Loucy (cell line): ENCODE measurements at regions not wholly inside any gene's neighbourhood (a gene's known extent, or its start where the extent isn't known, plus 50 kb on each side); places are given as distances from the start of the nearest gene placed in this dataset.

Experiments used
- H2AFZ ChIP-seq: fragments of 200-600 bp; sonication (generic); 2 replicates; pipeline ENCODE4 v1.6.0; 2016; ENCODE audit warnings: antibody characterized with exemption, mild to moderate bottlenecking, low read length, moderate library complexity
- H3F3A ChIP-seq: fragments of 200-600 bp; 2 replicates; pipeline ENCODE4 v1.6.0; 2016; ENCODE audit warnings: antibody characterized with exemption, low read depth, mild to moderate bottlenecking
- H3K27me3 ChIP-seq: fragments of 200-600 bp; sonication (generic); 2 replicates; pipeline ENCODE4 v1.6.1; 2014; ENCODE audit warnings: low read length, mild to moderate bottlenecking; ENCODE audit not compliant: insufficient read depth, poor library complexity, severe bottlenecking
- H3K36me3 ChIP-seq: fragments of 200-600 bp; sonication (generic); 2 replicates; pipeline ENCODE4 v1.6.1; 2016; ENCODE audit warnings: low read length; ENCODE audit not compliant: insufficient read depth
- H3K4me1 ChIP-seq: fragments of 200-600 bp; sonication (generic); 2 replicates; pipeline ENCODE4 v1.5.1; 2014; ENCODE audit warnings: low read length, mild to moderate bottlenecking; ENCODE audit not compliant: insufficient read depth, poor library complexity, severe bottlenecking
- H3K4me2 ChIP-seq: fragments of 200-600 bp; sonication (generic); 2 replicates; pipeline ENCODE4 v1.6.0; 2014; ENCODE audit warnings: antibody characterized with exemption, low read length, low read depth, mild to moderate bottlenecking; ENCODE audit not compliant: poor library complexity, severe bottlenecking
- H3K4me3 ChIP-seq: fragments of 200-600 bp; sonication (generic); 2 replicates; pipeline ENCODE4 v1.5.1; 2014; ENCODE audit warnings: low read length, mild to moderate bottlenecking, mixed read lengths; ENCODE audit not compliant: poor library complexity, severe bottlenecking
- H3K79me2 ChIP-seq: fragments of 200-600 bp; sonication (generic); 2 replicates; pipeline ENCODE4 v1.6.1; 2014; ENCODE audit warnings: low read length; ENCODE audit not compliant: insufficient read depth
- H3K9ac ChIP-seq: fragments of 200-600 bp; sonication (generic); 2 replicates; pipeline ENCODE4 v1.6.0; 2014; ENCODE audit warnings: mild to moderate bottlenecking, low read depth, low read length, moderate library complexity; ENCODE audit not compliant: poor library complexity, severe bottlenecking
- H3K9me2 ChIP-seq: fragments of 200-600 bp; sonication (generic); replicated peaks from 2 replicates; pipeline ENCODE4 v1.6.1; 2016; ENCODE audit warnings: low read depth, low read length, mixed read lengths
- H3K9me3 ChIP-seq: fragments of 200-600 bp; sonication (generic); 2 replicates; pipeline ENCODE4 v1.6.1; 2014; ENCODE audit warnings: mild to moderate bottlenecking, antibody characterized with exemption, low read length, low read depth; ENCODE audit not compliant: insufficient read depth
- H4K20me1 ChIP-seq: fragments of 200-600 bp; sonication (generic); 2 replicates; pipeline ENCODE4 v1.6.0; 2014; ENCODE audit warnings: antibody characterized with exemption, low read length, mild to moderate bottlenecking; ENCODE audit not compliant: insufficient read depth, poor library complexity, severe bottlenecking
- CTCF ChIP-seq: fragments of 200-600 bp; sonication (generic); conservative IDR thresholded peaks from 2 replicates; pipeline ENCODE4 v1.5.1; 2014; ENCODE audit warnings: mild to moderate bottlenecking, antibody characterized with exemption, low read length
- EZH2phosphoT487 ChIP-seq: fragments of 200-600 bp; IDR thresholded peaks from 2 replicates; pipeline ENCODE4 v1.6.1; 2018; ENCODE audit warnings: antibody characterized with exemption, mild to moderate bottlenecking, moderate library complexity, borderline replicate concordance

DNA sequence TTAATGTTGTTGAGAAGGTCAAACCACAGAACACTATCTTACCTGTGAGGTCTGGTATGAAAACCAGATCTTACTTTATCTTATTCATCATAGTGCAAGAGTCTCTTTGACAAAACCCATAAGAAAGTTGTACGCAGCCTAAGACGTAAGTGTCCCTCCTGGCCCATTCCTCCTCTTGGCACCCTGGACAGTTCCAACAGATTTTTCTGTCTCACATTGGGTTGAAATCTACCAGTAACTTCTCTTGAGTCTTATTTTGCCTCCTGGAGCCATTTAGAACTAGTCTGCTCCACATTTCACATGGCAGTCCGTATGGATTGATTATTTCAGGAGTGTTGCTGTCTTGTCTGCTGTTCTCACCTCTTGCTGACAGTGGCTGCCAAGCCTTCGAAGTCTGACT, 498.4 kb downstream of the PDCD6IP start:
- Histone ChIP-seq H3F3A (no peaks in the 10 kb centered on the region), H3K9ac (no peak overlapping the region), H4K20me1 (no peaks in the 10 kb centered on the region), H3K27me3 (no peaks in the 10 kb centered on the region), H3K4me2 (no peak overlapping the region), H3K9me2 (no peaks in the 10 kb centered on the region), H3K36me3 (no peaks in the 10 kb centered on the region), H2AFZ (no peak overlapping the region), H3K4me3 (no peak overlapping the region), H3K4me1 (no peaks in the 10 kb centered on the region), H3K79me2 (no peaks in the 10 kb centered on the region), H3K9me3 (no peaks in the 10 kb centered on the region)
- TF ChIP-seq EZH2phosphoT487 (no peak), CTCF (no peak)

- H4K20me1 ChIP-seq: no peaks in the 10 kb centered on the region
- H3K36me3 ChIP-seq: no peaks in the 10 kb centered on the region
- no peaks in the 10 kb centered on the region for H3K79me2 ChIP-seq
- H3F3A ChIP-seq: no peaks in the 10 kb centered on the region
- no peak overlapping the region for H3K9ac ChIP-seq
- H2AFZ ChIP-seq: no peak overlapping the region
- H3K9me2 ChIP-seq: no peaks in the 10 kb centered on the region
- no peaks in the 10 kb centered on the region for H3K4me1 ChIP-seq
- no peaks in the 10 kb centered on the region for H3K9me3 ChIP-seq
- H3K27me3 ChIP-seq: no peaks in the 10 kb centered on the region
- TF ChIP-seq EZH2phosphoT487 (no peak), CTCF (no peak)
- no peak overlapping the region for H3K4me2 ChIP-seq
- no peak overlapping the region for H3K4me3 ChIP-seq
Measured at GRCh38 chr3:34298653-34299052, 500.2 kb downstream of the PDCD6IP start.

DNA sequence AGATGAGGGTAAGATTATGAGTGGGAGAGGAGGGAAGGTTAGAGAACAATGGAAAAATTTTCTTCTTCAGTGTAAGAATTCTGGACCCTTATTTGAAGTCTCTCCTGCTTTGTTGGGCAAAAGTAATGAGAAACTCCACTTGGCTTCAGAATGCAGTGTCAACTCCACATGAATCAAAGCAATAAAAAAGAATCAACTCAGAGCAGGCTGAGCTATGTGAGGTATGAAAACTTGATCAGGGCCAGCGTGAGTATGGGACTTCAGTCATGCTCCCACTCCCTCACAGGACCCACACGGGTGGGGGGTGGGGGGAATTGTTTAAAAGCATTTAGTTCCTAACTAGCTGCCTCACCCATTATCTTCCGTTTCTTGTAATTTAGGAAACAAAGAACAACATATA, 502.2 kb downstream of the PDCD6IP start:
- no peaks in the 10 kb centered on the region for H3K9me2 ChIP-seq
- TF ChIP-seq EZH2phosphoT487 (no peak), CTCF (no peak)
- no peaks in the 10 kb centered on the region for H3K79me2 ChIP-seq
- no peak overlapping the region for H3K4me3 ChIP-seq
- H4K20me1 ChIP-seq: no peaks in the 10 kb centered on the region
- H3F3A ChIP-seq: no peaks in the 10 kb centered on the region
- H3K9ac ChIP-seq: no peak overlapping the region
- H3K4me1 ChIP-seq: no peaks in the 10 kb centered on the region
- no peaks in the 10 kb centered on the region for H3K9me3 ChIP-seq
- H3K27me3 ChIP-seq: no peaks in the 10 kb centered on the region
- H3K36me3 ChIP-seq: no peaks in the 10 kb centered on the region
- H3K4me2 ChIP-seq: no peak overlapping the region
- no peak overlapping the region for H2AFZ ChIP-seq
